ENCODE measurements at regions not wholly inside any gene's neighbourhood (a gene's known extent, or its start where the extent isn't known, plus 50 kb on each side); places are given as distances from the start of the nearest gene placed in this dataset.

GRCh38 chr18:67300498-67300897, 216.0 kb downstream of the DSEL start:
- no peaks in the 10 kb centered on the region for H3F3A ChIP-seq (ENCODE audit: control insufficient read depth, insufficient read depth)
- H3K9me2 ChIP-seq (replicated peaks; ENCODE audit: control insufficient read depth, low read length), result no peaks in the 10 kb centered on the region
- H3K79me2 ChIP-seq (ENCODE audit: control insufficient read depth, low read length), result no peaks in the 10 kb centered on the region
- H3K27me3 ChIP-seq (ENCODE audit: control insufficient read depth, low read length), result no peaks in the 10 kb centered on the region
- no peak overlapping the region for H3K4me3 ChIP-seq (ENCODE audit: low read length)
- no peaks in the 10 kb centered on the region for H4K20me1 ChIP-seq (ENCODE audit: control insufficient read depth, insufficient read depth, low read depth, low read length)
- TF ChIP-seq EZH2phosphoT487 (IDR thresholded peaks at IDR 0.05; ENCODE audit: borderline replicate concordance, low read length), result no peak
- TF ChIP-seq CTCF (IDR thresholded peaks at IDR 0.05; ENCODE audit: low read depth, low read length, poor library complexity, severe bottlenecking), result no peak
- no peak overlapping the region for H3K4me2 ChIP-seq (ENCODE audit: low read length)
- H3K9me3 ChIP-seq (ENCODE audit: control insufficient read depth, insufficient read depth, low read length), result peaks cover 22% of the 10 kb centered on the region; the same call in 1 of the 2 replicates
- H3K27ac ChIP-seq (ENCODE audit: low read depth, low read length), result no peak overlapping the region
- H3K36me3 ChIP-seq (ENCODE audit: control insufficient read depth, low read length), result no peaks in the 10 kb centered on the region
- no peaks in the 10 kb centered on the region for H3K4me1 ChIP-seq (ENCODE audit: control insufficient read depth, low read length)

DNA sequence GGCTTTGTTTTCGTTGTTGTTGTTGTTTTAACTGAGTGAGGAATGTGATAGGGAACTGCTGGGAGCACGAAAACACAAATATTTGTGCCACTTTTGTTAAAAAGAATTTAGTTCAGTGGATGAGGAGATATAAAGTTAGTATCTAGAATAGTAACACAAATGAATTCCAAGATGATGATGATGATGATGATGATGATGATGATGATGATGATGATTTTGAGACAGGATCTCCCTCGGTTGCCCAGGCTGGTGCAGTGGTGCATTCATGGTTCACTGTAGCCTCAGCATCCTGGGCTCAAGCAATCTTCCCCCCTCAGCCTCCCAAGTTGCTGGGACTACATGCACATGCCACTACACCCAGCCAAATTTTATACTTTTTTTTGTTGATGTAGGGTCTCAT, 223.7 kb downstream of the DSEL start:
- no peaks in the 10 kb centered on the region for H3F3A ChIP-seq (ENCODE audit: control insufficient read depth, insufficient read depth)

DNA sequence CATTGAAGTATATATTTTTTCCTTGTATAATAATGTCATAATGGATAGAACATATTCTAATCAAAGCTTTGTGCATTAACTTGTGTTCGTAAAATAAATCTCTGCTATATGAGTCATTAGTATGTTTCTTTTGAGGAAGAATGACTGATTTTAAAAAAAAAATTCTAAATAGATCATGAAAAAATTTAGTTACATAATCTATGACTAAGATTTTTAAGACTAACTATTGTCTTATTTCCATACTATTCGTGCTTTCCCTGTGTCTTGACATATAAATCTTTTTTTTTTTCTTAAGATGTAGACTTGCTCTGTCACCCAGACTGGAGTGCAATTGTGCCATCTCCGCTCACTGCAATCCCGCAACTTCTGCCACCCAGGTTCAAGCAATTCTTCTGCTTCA, 226.1 kb downstream of the DSEL start:
- TF ChIP-seq EZH2phosphoT487 (IDR thresholded peaks at IDR 0.05; ENCODE audit: borderline replicate concordance, low read length) (no peak), CTCF (IDR thresholded peaks at IDR 0.05; ENCODE audit: low read depth, low read length, poor library complexity, severe bottlenecking) (no peak)
- Histone ChIP-seq H3K27me3 (ENCODE audit: control insufficient read depth, low read length) (no peaks in the 10 kb centered on the region), H3K4me3 (ENCODE audit: low read length) (no peak overlapping the region), H3K36me3 (ENCODE audit: control insufficient read depth, low read length) (no peaks in the 10 kb centered on the region), H3K79me2 (ENCODE audit: control insufficient read depth, low read length) (no peaks in the 10 kb centered on the region), H3K9me2 (replicated peaks; ENCODE audit: control insufficient read depth, low read length) (no peaks in the 10 kb centered on the region), H3K4me2 (ENCODE audit: low read length) (no peak overlapping the region), H4K20me1 (ENCODE audit: control insufficient read depth, insufficient read depth, low read depth, low read length) (no peaks in the 10 kb centered on the region), H3K4me1 (ENCODE audit: control insufficient read depth, low read length) (no peaks in the 10 kb centered on the region), H3F3A (ENCODE audit: control insufficient read depth, insufficient read depth) (no peaks in the 10 kb centered on the region), H3K27ac (ENCODE audit: low read depth, low read length) (no peak overlapping the region), H3K9me3 (ENCODE audit: control insufficient read depth, insufficient read depth, low read length) (no peaks in the 10 kb centered on the region)

More for the DNA sequence above, 223.7 kb downstream of the DSEL start:
- Histone ChIP-seq H3K4me2 (ENCODE audit: low read length) (no peak overlapping the region), H3K36me3 (ENCODE audit: control insufficient read depth, low read length) (no peaks in the 10 kb centered on the region), H3K27me3 (ENCODE audit: control insufficient read depth, low read length) (no peaks in the 10 kb centered on the region), H3K4me1 (ENCODE audit: control insufficient read depth, low read length) (no peaks in the 10 kb centered on the region), H3K27ac (ENCODE audit: low read depth, low read length) (no peak overlapping the region), H3K9me2 (replicated peaks; ENCODE audit: control insufficient read depth, low read length) (no peaks in the 10 kb centered on the region), H3K79me2 (ENCODE audit: control insufficient read depth, low read length) (no peaks in the 10 kb centered on the region), H4K20me1 (ENCODE audit: control insufficient read depth, insufficient read depth, low read depth, low read length) (no peaks in the 10 kb centered on the region), H3K4me3 (ENCODE audit: low read length) (no peak overlapping the region), H3K9me3 (ENCODE audit: control insufficient read depth, insufficient read depth, low read length) (no peaks in the 10 kb centered on the region)
- TF ChIP-seq CTCF (IDR thresholded peaks at IDR 0.05; ENCODE audit: low read depth, low read length, poor library complexity, severe bottlenecking), result no peak
- TF ChIP-seq EZH2phosphoT487 (IDR thresholded peaks at IDR 0.05; ENCODE audit: borderline replicate concordance, low read length), result no peak

DNA sequence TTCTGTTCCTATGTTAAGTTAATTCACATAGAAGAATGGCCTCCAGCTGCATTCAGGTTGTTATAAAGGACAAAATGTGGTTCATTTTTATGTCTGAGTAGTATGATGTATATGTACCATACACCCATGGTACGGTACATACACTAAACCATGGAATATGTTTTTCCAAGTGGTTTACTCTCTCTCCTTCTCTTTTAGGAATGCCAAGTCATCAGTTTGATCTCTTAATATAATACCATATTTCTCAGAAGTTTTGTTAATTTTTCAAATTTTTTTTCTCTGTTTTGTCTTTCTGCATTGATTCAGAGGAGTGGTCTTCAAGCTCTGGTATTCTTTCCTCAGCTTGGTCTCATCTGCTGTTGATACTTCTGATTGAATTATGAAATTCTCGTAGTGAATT, 230.9 kb downstream of the DSEL start:
- no peaks in the 10 kb centered on the region for H3F3A ChIP-seq (ENCODE audit: control insufficient read depth, insufficient read depth)
- H3K4me2 ChIP-seq (ENCODE audit: low read length), result no peak overlapping the region
- no peaks in the 10 kb centered on the region for H3K4me1 ChIP-seq (ENCODE audit: control insufficient read depth, low read length)

More for the DNA sequence above, 230.9 kb downstream of the DSEL start:
- no peaks in the 10 kb centered on the region for H3K9me3 ChIP-seq (ENCODE audit: control insufficient read depth, insufficient read depth, low read length)
- no peak for TF ChIP-seq CTCF (IDR thresholded peaks at IDR 0.05; ENCODE audit: low read depth, low read length, poor library complexity, severe bottlenecking)
- no peak for TF ChIP-seq EZH2phosphoT487 (IDR thresholded peaks at IDR 0.05; ENCODE audit: borderline replicate concordance, low read length)
- no peaks in the 10 kb centered on the region for H3K79me2 ChIP-seq (ENCODE audit: control insufficient read depth, low read length)
- H3K9me2 ChIP-seq (replicated peaks; ENCODE audit: control insufficient read depth, low read length), result no peaks in the 10 kb centered on the region
- H3K4me3 ChIP-seq (ENCODE audit: low read length), result no peak overlapping the region
- H3K27ac ChIP-seq (ENCODE audit: low read depth, low read length), result no peak overlapping the region
- H3K27me3 ChIP-seq (ENCODE audit: control insufficient read depth, low read length), result no peaks in the 10 kb centered on the region
- H4K20me1 ChIP-seq (ENCODE audit: control insufficient read depth, insufficient read depth, low read depth, low read length), result no peaks in the 10 kb centered on the region
- H3K36me3 ChIP-seq (ENCODE audit: control insufficient read depth, low read length), result no peaks in the 10 kb centered on the region
